ENCODE measurements at regions not wholly inside any gene's neighbourhood (a gene's known extent, or its start where the extent isn't known, plus 50 kb on each side); places are given as distances from the start of the nearest gene placed in this dataset.
"Not testable (repeated sequence)": the region's sequence is repeated elsewhere in the genome, so short reads cannot be mapped to it uniquely, and the experiment has no call there.

DNA sequence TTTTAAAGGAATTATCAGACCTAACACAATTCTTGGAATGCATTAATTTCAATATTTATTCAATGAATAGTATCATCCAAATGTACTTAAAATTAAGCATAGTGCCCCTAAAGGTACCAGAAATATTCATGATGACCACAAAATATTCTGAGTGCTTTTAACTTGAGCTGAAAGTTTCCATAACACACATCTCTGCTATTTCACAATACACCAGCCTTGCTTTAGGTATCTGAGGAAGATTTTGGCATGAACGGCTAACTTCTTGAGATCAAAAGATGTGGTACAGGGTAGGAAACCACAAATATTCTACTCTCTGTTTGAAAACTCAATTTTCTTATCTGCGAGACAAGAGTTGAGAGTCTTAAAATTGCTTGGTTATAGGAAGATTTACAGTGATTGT is 538.3 kb upstream of the PCDH7 start:
- H3K36me3 Mint-ChIP-seq = no peaks in the 10 kb centered on the region
- H3K9me3 Mint-ChIP-seq = no peaks in the 10 kb centered on the region
- no peak for DNase-seq (ENCODE audit: extremely low spot score, unreplicated experiment)
- no peaks in the 10 kb centered on the region for H3K4me1 Mint-ChIP-seq (ENCODE audit: unreplicated experiment)
- no peak overlapping the region for H3K27ac Mint-ChIP-seq
- H3K4me3 Mint-ChIP-seq = no peak overlapping the region
- H3K27me3 Mint-ChIP-seq = no peaks in the 10 kb centered on the region
- TF ChIP-seq, protein P1, sequence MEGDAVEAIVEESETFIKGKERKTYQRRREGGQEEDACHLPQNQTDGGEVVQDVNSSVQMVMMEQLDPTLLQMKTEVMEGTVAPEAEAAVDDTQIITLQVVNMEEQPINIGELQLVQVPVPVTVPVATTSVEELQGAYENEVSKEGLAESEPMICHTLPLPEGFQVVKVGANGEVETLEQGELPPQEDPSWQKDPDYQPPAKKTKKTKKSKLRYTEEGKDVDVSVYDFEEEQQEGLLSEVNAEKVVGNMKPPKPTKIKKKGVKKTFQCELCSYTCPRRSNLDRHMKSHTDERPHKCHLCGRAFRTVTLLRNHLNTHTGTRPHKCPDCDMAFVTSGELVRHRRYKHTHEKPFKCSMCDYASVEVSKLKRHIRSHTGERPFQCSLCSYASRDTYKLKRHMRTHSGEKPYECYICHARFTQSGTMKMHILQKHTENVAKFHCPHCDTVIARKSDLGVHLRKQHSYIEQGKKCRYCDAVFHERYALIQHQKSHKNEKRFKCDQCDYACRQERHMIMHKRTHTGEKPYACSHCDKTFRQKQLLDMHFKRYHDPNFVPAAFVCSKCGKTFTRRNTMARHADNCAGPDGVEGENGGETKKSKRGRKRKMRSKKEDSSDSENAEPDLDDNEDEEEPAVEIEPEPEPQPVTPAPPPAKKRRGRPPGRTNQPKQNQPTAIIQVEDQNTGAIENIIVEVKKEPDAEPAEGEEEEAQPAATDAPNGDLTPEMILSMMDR (conservative IDR thresholded peaks at IDR 0.05) = no peak

GRCh38 chr4:30182786-30183185 is 537.4 kb upstream of the PCDH7 start:
- no peak overlapping the region for H3K27ac Mint-ChIP-seq
- no peaks in the 10 kb centered on the region for H3K9me3 Mint-ChIP-seq
- no peaks in the 10 kb centered on the region for H3K36me3 Mint-ChIP-seq
- H3K27me3 Mint-ChIP-seq = no peaks in the 10 kb centered on the region
- no peaks in the 10 kb centered on the region for H3K4me1 Mint-ChIP-seq (ENCODE audit: unreplicated experiment)
- H3K4me3 Mint-ChIP-seq = no peak overlapping the region
- TF ChIP-seq, protein P1 (conservative IDR thresholded peaks at IDR 0.05) = no peak
- no peak for DNase-seq (ENCODE audit: extremely low spot score, unreplicated experiment)

GRCh38 chr4:30191902-30192301 is 528.3 kb upstream of the PCDH7 start:
- Mint-ChIP-seq H3K27me3 (no peaks in the 10 kb centered on the region), H3K36me3 (no peaks in the 10 kb centered on the region), H3K27ac (no peak overlapping the region), H3K9me3 (no peaks in the 10 kb centered on the region), H3K4me1 (ENCODE audit: unreplicated experiment) (no peaks in the 10 kb centered on the region), H3K4me3 (no peak overlapping the region)
- TF ChIP-seq, protein P1 (conservative IDR thresholded peaks at IDR 0.05) = no peak
- no peak for DNase-seq (ENCODE audit: extremely low spot score, unreplicated experiment)

DNA sequence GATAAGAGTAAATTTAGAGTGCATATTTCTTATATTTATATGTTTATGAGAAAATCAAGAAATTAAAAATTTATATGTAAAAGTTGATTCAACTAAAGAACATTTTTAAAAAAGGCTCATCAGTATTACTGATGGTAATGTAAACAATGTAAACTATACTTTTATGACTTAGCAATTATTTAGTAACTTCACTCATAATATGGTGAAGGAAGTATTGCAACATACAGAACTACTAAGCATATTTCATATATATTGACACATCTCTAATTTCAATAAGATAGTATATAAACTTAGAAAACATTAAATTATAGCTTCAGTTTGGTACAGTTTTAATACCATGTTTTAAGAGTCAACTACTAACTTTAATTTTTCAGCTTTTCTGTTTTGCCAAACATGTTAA is 512.8 kb upstream of the PCDH7 start:
- peaks cover 5% of the 10 kb centered on the region for H3K9me3 Mint-ChIP-seq
- H3K4me1 Mint-ChIP-seq (ENCODE audit: unreplicated experiment) = no peaks in the 10 kb centered on the region
- H3K27me3 Mint-ChIP-seq = no peaks in the 10 kb centered on the region
- H3K4me3 Mint-ChIP-seq = no peak overlapping the region
- no peak overlapping the region for H3K27ac Mint-ChIP-seq
- H3K36me3 Mint-ChIP-seq = no peaks in the 10 kb centered on the region
- TF ChIP-seq, protein P1 (conservative IDR thresholded peaks at IDR 0.05) = no peak
- DNase-seq (ENCODE audit: extremely low spot score, unreplicated experiment) = no peak

DNA sequence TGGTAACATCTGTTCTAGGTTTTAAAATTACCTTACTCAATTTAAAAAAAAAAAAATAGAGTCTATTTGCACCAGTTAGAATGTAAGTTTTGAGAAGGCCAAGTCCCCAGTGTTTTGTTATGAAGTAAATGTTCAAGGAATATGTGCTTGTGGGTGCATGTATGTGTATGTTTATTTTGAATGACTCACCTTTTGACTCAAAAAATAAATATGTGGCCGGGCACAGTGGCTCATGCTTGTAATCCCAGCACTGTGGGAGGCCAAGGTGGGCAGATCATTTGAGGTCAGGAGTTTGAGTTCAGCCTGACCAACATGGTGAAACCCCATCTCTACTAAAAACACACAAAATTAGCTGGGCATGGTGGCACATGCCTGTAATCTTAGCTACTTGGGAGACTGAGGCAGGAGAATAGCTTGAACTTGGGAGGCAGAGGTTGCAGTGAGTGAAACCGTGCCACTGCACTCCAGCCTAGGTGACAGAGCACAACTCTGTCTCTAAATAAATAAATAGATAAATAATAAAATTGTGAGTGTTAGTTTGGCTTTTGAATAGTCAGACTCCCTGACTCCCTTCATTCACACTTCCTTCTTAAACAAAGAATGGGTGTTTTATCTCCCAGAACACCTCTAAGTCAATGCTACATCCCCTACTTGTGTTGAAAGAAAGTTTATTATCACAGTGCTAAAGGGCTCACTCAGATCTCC is 511.3 kb upstream of the PCDH7 start:
- DNase-seq (ENCODE audit: extremely low spot score, unreplicated experiment) = no peak
- H3K36me3 Mint-ChIP-seq = no peaks in the 10 kb centered on the region
- H3K27me3 Mint-ChIP-seq = no peaks in the 10 kb centered on the region
- H3K27ac Mint-ChIP-seq = no peak overlapping the region
- TF ChIP-seq, protein P1 (conservative IDR thresholded peaks at IDR 0.05) = no peak
- peaks cover 4% of the 10 kb centered on the region for H3K9me3 Mint-ChIP-seq
- H3K4me3 Mint-ChIP-seq = no peak overlapping the region
- H3K4me1 Mint-ChIP-seq (ENCODE audit: unreplicated experiment) = no peaks in the 10 kb centered on the region

GRCh38 chr4:30215973-30216372 is 504.2 kb upstream of the PCDH7 start:
- H3K36me3 Mint-ChIP-seq = not testable (repeated sequence)

More at GRCh38 chr4:30215973-30216372, 504.2 kb upstream of the PCDH7 start:
- H3K27ac Mint-ChIP-seq; H3K9me3 Mint-ChIP-seq; H3K4me1 Mint-ChIP-seq (ENCODE audit: unreplicated experiment); DNase-seq (ENCODE audit: extremely low spot score, unreplicated experiment); H3K4me3 Mint-ChIP-seq; H3K27me3 Mint-ChIP-seq: not testable (repeated sequence)

All from type B pancreatic cell (in vitro differentiated cells).